LNCaP clone FGC (cell line): ENCODE measurements at regions not wholly inside any gene's neighbourhood (a gene's known extent, or its start where the extent isn't known, plus 50 kb on each side); places are given as distances from the start of the nearest gene placed in this dataset.

ENCODE experiments used
- DNase-seq: peaks from one replicate; pipeline ENCODE4 v3.0.0-alpha.2; 2011; ENCODE audit warnings: low read depth
- H3K4me3 ChIP-seq: 2 replicates; pipeline ENCODE4 v1.5.1; 2011; ENCODE audit warnings: mild to moderate bottlenecking, low read depth, low read length, control low read depth
- TF ChIP-seq, protein P1 (sequence below): IDR thresholded peaks from 2 replicates; pipeline ENCODE4 v1.5.1; 2012; ENCODE audit warnings: mild to moderate bottlenecking; ENCODE audit not compliant: control insufficient read depth, insufficient read depth; ENCODE audit errors: extremely low read depth

- TF ChIP-seq, protein P1, sequence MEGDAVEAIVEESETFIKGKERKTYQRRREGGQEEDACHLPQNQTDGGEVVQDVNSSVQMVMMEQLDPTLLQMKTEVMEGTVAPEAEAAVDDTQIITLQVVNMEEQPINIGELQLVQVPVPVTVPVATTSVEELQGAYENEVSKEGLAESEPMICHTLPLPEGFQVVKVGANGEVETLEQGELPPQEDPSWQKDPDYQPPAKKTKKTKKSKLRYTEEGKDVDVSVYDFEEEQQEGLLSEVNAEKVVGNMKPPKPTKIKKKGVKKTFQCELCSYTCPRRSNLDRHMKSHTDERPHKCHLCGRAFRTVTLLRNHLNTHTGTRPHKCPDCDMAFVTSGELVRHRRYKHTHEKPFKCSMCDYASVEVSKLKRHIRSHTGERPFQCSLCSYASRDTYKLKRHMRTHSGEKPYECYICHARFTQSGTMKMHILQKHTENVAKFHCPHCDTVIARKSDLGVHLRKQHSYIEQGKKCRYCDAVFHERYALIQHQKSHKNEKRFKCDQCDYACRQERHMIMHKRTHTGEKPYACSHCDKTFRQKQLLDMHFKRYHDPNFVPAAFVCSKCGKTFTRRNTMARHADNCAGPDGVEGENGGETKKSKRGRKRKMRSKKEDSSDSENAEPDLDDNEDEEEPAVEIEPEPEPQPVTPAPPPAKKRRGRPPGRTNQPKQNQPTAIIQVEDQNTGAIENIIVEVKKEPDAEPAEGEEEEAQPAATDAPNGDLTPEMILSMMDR, result no peak
- no peak overlapping the region for H3K4me3 ChIP-seq
- DNase-seq, result no peak
Measured at GRCh38 chr20:56817780-56818675, 188.9 kb downstream of the TFAP2C start.

DNA sequence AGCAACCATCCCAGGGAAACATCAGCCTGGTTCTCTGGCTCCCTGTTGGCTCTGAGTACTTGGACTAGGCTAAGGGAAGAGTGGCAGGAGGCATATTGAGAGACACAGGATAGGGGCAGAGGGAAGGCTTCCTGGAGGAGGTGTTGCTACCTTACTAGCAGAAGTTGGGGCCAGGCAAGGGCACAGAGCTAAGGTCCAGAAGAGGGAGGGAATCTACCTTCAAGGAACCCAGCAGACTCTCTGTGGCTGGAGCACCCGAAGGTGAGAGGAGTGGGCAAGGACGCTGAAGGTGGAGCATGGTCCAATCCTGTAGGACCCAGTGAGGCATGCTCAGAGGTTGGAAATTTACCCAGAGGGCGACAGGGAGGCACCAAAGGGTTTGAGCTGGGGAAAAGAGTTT, 191.9 kb downstream of the TFAP2C start:
- no peak for DNase-seq
- H3K4me3 ChIP-seq, result no peak overlapping the region
- TF ChIP-seq, protein P1, result no peak

GRCh38 chr20:56826306-56826704, 197.2 kb downstream of the TFAP2C start:
- TF ChIP-seq, protein P1, result no peak
- no peak overlapping the region for H3K4me3 ChIP-seq
- no peak for DNase-seq

DNA sequence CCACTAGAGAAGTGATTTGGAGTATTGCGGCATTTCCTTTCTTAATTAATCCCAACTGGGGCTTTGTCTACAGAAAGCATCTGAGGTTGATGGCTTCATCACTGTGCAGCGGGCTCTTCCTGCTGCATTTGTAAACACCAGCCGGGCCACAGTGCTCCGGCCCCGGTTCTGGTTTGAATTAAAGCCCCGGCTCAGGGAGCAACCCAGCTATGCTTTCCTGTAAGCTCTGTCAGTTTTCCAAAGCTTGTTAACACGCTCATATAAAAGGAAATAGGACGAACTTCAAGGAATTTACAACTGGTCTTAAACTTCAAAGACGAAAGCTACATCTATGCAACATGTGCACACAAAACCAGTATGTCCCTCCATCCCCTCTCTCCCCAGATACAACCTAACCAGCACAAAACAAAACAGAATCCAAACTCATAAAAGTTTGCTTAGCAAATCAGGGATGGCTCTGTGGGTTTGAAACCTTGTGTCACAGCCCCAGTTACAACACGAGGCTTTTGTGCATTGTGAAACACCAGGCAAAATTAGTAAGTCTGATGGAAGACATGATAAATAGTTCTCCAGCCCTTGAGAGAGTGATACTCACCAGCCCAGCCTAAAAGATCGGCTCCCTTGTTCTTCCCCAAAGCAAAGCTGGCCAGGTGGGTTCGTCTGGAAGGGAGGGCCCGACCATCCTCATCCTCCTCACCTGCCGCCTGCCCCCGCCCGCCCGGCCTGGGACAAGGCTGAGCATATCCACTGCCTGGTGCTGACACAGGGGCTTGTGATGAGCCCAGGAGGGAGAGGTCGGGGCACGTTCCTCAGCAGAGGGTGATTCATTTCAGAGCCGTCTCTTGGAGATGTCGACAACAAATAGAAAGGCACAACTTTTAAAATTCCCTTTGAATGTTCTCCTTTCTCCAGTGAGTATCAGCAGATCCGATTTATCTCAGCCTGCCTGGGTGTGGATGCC, 197.9 kb downstream of the TFAP2C start:
- TF ChIP-seq, protein P1, result no peak
- no peak overlapping the region for H3K4me3 ChIP-seq
- DNase-seq, result no peak

DNA sequence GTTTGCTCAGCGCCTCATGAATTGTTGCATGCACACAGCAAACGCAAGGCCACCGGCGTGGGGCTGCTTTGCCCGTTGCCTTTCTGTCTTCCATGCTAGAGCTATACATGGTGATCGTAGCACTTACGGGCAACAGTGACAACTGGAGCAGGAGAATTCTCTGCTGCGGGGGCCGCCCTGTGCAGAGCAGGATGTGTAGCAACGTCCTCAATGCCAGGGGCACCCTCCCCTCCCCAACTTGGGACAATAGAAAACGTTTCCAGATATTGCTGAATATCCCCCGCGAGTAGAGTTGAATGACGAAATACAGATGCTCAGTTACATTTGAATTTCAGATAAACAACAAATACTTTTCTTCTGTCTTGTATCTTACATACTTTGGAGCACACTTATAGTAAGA, 198.7 kb downstream of the TFAP2C start:
- DNase-seq, result no peak
- TF ChIP-seq, protein P1, result no peak
- H3K4me3 ChIP-seq, result no peak overlapping the region

DNA sequence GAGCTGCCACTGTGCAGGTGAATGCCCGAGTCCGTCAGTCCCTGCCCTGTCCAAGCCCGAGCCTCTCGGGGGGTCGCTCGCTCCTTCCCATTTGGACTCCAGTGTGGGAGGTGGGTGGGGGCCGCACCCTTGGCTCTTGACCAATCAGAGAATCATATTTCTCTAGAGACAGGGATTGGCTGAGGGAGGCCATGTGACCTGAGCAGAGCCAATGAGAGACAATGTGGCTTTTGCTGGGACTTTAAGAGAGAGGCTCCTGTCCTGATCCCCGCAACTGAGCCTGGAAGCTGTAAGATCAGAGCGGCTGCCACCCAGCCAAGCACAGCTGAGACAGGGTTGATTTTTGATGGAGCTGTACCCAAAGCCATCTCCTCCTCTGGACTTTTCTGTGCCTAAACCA, 199.3 kb downstream of the TFAP2C start:
- no peak for DNase-seq
- no peak overlapping the region for H3K4me3 ChIP-seq
- TF ChIP-seq, protein P1, result no peak
